T-helper 2 cell treated with Interferon-gamma antibody and Interleukin-4, amounts not matched to agents 100 ng/mL and 5 ng/mL, for 36 hours (primary cell): ENCODE measurements at regions not wholly inside any gene's neighbourhood (a gene's known extent, or its start where the extent isn't known, plus 50 kb on each side); places are given as distances from the start of the nearest gene placed in this dataset.
"Not testable (repeated sequence)": the region's sequence is repeated elsewhere in the genome, so short reads cannot be mapped to it uniquely, and the experiment has no call there.

ENCODE experiments used
- intact Hi-C: fragments of 100-400 bp; cut with micrococcal nuclease; formaldehyde crosslinking; loops from one replicate; pipeline ENCODE4 v1.15.1; 2023

- intact Hi-C loops: no loop called here
These were observed 584.6 kb downstream of the ALG10 start for GRCh38 chr12:34606749-34607519.

DNA sequence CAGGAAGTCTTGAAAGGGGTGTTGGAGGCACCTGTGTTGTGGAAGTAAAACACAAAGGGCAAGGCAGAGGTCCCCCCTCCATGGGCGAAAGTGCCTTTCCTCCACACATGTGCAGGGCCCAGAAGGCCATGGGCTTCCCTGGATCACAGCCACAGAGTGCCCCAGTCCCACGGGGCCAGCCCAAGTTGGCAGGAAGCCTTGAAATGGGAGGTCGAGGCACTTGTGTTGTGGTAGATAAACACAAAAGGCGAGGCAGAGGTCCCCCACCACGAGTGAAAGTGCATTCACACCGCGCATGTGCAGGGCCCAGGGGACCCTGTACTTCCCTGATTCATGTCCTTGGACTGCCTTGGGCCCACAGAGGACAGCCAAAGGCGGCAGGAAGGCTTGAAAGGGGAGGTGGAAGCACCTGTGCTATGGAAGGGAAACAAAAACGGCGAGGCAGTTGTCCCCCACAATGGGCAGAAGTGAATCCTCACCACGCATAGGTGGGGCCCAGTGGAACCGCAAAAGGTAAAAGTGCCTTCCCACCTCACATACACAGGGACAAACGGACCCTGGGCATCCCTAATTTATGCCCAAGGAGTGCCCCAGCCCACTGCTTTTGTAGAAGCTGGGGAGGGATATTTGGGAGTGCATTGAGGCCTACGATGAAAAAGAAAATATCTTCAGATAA, 585.4 kb downstream of the ALG10 start:
- intact Hi-C loops: no loop called here

GRCh38 chr12:34613988-34614387, 591.7 kb downstream of the ALG10 start:
- intact Hi-C loops: not testable (repeated sequence)

DNA sequence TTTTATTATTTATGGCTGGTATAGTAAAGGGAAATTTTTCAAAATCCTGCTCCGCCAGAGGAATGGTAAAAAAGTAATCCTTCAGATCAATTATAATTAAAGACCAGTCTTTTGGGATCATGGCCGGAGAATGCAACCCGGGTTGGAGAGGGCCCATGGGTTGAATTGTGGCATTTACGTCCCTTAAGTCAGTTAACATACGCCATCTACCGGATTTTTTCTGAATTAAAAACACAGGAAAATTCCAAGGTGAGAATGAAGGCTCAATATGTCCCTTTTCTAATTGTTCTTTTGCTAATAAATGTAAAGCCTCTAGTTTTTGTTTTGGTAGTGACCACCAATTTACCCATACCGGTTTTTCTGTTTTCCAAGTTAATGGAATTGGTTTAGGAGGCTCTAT, 602.8 kb downstream of the ALG10 start:
- intact Hi-C loops: loop anchor here (10.0 kb wide), 1 partner anchor 590 kb away; no protein-coding TSS in a partner anchor

- intact Hi-C loops: loop anchor here (10.0 kb wide), 1 partner anchor 592 kb away; no protein-coding TSS in a partner anchor
These were observed 604.3 kb downstream of the ALG10 start for GRCh38 chr12:34626363-34627157.
